OCI-LY7 (cell line): ENCODE measurements at regions not wholly inside any gene's neighbourhood (a gene's known extent, or its start where the extent isn't known, plus 50 kb on each side); places are given as distances from the start of the nearest gene placed in this dataset.

ENCODE experiments used
- BruUV-seq: library from RNA; stranded (reverse); fragments of 400-500 nt; replicated peaks from 2 replicates; lab custom pipeline; 2021; lab: Mats Ljungman, UMichigan
- CTCF ChIA-PET: fragments of 300-600 bp; sonication (Branson Sonifier 250); formaldehyde crosslinking; loops from one replicate; lab custom pipeline; 2022; ENCODE audit warnings: antibody characterized with exemption; ENCODE audit not compliant: unreplicated experiment; lab: Charles Lee
- POLR2A ChIA-PET: fragments of 300-600 bp; sonication (Branson Sonifier 250); formaldehyde crosslinking; loops from one replicate; lab custom pipeline; 2022; ENCODE audit warnings: antibody characterized with exemption; lab: Charles Lee
- DNase-seq: peaks from one replicate; pipeline ENCODE4 v3.0.0-alpha.2; 2015; ENCODE audit warnings: low spot score
- H2AFZ ChIP-seq: fragments of 200-600 bp; sonication (generic), shearing (Covaris generic); 2 replicates; pipeline ENCODE4 v1.6.1; 2014; ENCODE audit warnings: mild to moderate bottlenecking, antibody characterized with exemption, low read length, moderate library complexity
- H3K27ac ChIP-seq: fragments of 200-600 bp; sonication (generic); 2 replicates; pipeline ENCODE4 v1.5.1; 2014; ENCODE audit warnings: mixed run types, low read depth, mild to moderate bottlenecking, moderate library complexity, low read length, inconsistent platforms; ENCODE audit not compliant: poor library complexity, severe bottlenecking
- H3K36me3 ChIP-seq: fragments of 200-600 bp; sonication (generic); 2 replicates; pipeline ENCODE4 v1.6.1; 2014; ENCODE audit warnings: mild to moderate bottlenecking, antibody characterized with exemption, low read length, moderate library complexity, mixed read lengths; ENCODE audit not compliant: insufficient read depth
- H3K4me1 ChIP-seq: fragments of 200-600 bp; sonication (generic); 2 replicates; pipeline ENCODE4 v1.5.1; 2014; ENCODE audit warnings: mild to moderate bottlenecking, low read length; ENCODE audit not compliant: insufficient read depth, poor library complexity, severe bottlenecking
- H3K4me2 ChIP-seq: fragments of 200-600 bp; sonication (generic); 2 replicates; pipeline ENCODE4 v1.6.1; 2014; ENCODE audit warnings: mild to moderate bottlenecking, low read length
- H3K4me3 ChIP-seq: fragments of 200-600 bp; sonication (generic); 2 replicates; pipeline ENCODE4 v1.5.1; 2014; ENCODE audit warnings: mild to moderate bottlenecking, low read depth, low read length; ENCODE audit not compliant: poor library complexity, severe bottlenecking
- H3K79me2 ChIP-seq: fragments of 200-600 bp; sonication (generic); 2 replicates; pipeline ENCODE4 v1.6.1; 2016; ENCODE audit warnings: low read depth, mild to moderate bottlenecking, low read length, moderate library complexity, mixed read lengths; ENCODE audit not compliant: insufficient read depth
- H3K9me2 ChIP-seq: fragments of 200-600 bp; sonication (generic); 2 replicates; pipeline ENCODE4 v1.6.1; 2016; ENCODE audit warnings: mild to moderate bottlenecking, low read length, mixed read lengths; ENCODE audit not compliant: insufficient read depth
- H3K9me3 ChIP-seq: fragments of 200-600 bp; sonication (generic); 2 replicates; pipeline ENCODE4 v1.6.1; 2014; ENCODE audit warnings: mild to moderate bottlenecking, mixed run types, low read length, mixed read lengths
- H4K20me1 ChIP-seq: fragments of 200-600 bp; sonication (generic); 2 replicates; pipeline ENCODE4 v1.6.1; 2014; ENCODE audit warnings: mild to moderate bottlenecking, antibody characterized with exemption, low read length, moderate library complexity, mixed read lengths; ENCODE audit not compliant: insufficient read depth
- EZH2phosphoT487 ChIP-seq: fragments of 200-600 bp; sonication (generic); IDR thresholded peaks from 2 replicates; pipeline ENCODE4 v1.6.1; 2018; ENCODE audit warnings: low read depth, borderline replicate concordance, mild to moderate bottlenecking, mixed run types, antibody characterized with exemption, low read length, moderate library complexity, mixed read lengths
- intact Hi-C: fragments of 100-400 bp; cut with micrococcal nuclease; formaldehyde crosslinking; loops from one replicate; pipeline ENCODE4 v1.10.0; 2022; ENCODE audit not compliant: unreplicated experiment
- TF ChIP-seq, protein P1 (sequence below): fragments of 200-600 bp; sonication (generic); conservative IDR thresholded peaks from 2 replicates; pipeline ENCODE4 v1.5.1; 2014; ENCODE audit warnings: mild to moderate bottlenecking, antibody characterized with exemption, low read length, moderate library complexity, mixed read lengths

DNA sequence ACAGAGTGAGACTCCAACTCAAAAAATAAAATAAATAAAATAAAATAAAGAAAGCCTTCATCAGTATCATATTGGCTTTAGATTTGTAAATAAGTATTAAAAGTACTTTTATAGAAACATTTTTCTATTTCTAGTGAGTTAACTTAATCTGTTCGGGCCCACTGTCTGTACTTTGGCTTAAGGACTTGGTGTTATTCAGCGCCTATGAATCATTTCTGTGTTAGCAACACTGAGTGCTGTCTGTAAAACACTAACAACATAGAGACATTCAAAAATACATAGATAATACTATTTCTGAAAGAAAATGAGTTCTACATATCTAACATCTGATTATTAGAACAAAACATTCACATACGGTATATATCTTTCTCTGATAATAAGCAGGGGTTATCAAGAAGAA is 221.5 kb upstream of the CDH19 start:
- TF ChIP-seq, protein P1, sequence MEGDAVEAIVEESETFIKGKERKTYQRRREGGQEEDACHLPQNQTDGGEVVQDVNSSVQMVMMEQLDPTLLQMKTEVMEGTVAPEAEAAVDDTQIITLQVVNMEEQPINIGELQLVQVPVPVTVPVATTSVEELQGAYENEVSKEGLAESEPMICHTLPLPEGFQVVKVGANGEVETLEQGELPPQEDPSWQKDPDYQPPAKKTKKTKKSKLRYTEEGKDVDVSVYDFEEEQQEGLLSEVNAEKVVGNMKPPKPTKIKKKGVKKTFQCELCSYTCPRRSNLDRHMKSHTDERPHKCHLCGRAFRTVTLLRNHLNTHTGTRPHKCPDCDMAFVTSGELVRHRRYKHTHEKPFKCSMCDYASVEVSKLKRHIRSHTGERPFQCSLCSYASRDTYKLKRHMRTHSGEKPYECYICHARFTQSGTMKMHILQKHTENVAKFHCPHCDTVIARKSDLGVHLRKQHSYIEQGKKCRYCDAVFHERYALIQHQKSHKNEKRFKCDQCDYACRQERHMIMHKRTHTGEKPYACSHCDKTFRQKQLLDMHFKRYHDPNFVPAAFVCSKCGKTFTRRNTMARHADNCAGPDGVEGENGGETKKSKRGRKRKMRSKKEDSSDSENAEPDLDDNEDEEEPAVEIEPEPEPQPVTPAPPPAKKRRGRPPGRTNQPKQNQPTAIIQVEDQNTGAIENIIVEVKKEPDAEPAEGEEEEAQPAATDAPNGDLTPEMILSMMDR, result no peak
- intact Hi-C loops, result no loop called here
- no peak overlapping the region for H3K4me2 ChIP-seq
- no peak overlapping the region for H3K4me3 ChIP-seq
- no peak overlapping the region for H2AFZ ChIP-seq
- no TSS peak for BruUV-seq
- DNase-seq, result no peak
- ChIA-PET CTCF (no interaction called here), POLR2A (interaction anchor here (0.8 kb wide), 1 partner anchor 14 kb away, joined by 3 read pairs; no protein-coding TSS in a partner anchor)
- no peaks in the 10 kb centered on the region for H3K4me1 ChIP-seq
- no peaks in the 10 kb centered on the region for H3K36me3 ChIP-seq
- H3K27ac ChIP-seq, result no peak overlapping the region
- H3K79me2 ChIP-seq, result no peaks in the 10 kb centered on the region
- no peaks in the 10 kb centered on the region for H4K20me1 ChIP-seq
- no peaks in the 10 kb centered on the region for H3K9me2 ChIP-seq
- H3K9me3 ChIP-seq, result no peaks in the 10 kb centered on the region

DNA sequence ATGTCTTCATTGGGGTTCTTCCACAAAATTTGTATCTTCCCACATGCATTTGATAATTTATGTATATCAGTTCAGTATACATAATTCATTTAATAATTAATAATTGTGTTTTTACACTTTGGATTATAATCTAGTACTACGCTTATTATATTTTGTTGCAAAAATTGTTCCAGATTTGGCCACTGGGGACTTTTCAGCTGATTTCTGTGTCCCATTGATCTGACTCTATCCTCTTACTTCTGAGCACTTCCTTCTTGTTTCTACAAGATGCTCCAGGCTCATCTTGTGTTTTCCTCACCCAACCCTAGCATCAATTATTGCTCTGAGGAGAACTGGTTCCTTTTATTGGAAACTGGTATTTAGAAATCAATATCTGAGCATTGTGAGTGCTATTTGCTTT is 215.3 kb upstream of the CDH19 start:
- ChIA-PET CTCF (no interaction called here), POLR2A (no interaction called here)
- Histone ChIP-seq H3K79me2 (no peaks in the 10 kb centered on the region), H3K4me2 (no peak overlapping the region), H3K27ac (no peak overlapping the region), H4K20me1 (no peaks in the 10 kb centered on the region), H2AFZ (no peak overlapping the region), H3K9me2 (no peaks in the 10 kb centered on the region), H3K4me1 (no peaks in the 10 kb centered on the region), H3K4me3 (no peak overlapping the region), H3K36me3 (no peaks in the 10 kb centered on the region), H3K9me3 (no peaks in the 10 kb centered on the region)
- DNase-seq, result no peak
- intact Hi-C loops, result no loop called here
- TF ChIP-seq EZH2phosphoT487, result no peak
- TF ChIP-seq, protein P1, result peak; percentile 23; the same call in 1 of the 2 replicates
- BruUV-seq, result no TSS peak

DNA sequence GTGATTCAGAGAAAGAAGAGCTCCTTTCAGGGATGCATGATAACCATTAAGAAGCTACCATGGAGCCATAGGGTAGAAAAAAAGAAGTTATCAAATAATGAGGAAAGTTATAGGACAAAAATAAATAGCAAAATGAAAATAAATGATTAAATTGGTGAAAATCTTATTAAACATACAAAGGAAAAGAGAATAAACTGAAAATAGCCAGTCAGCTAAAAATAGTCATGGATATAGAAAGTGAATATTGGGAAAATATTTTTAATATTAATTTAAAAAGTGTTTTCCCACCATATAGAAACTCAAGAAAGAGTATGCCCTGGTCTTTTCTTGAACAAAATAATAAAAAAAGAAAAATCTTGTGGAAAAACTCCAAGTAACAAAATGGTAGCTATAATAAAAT is 209.2 kb upstream of the CDH19 start:
- CTCF ChIA-PET, result no interaction called here
- Histone ChIP-seq H3K36me3 (no peaks in the 10 kb centered on the region), H3K27ac (no peak overlapping the region), H3K4me3 (no peak overlapping the region), H3K9me3 (no peaks in the 10 kb centered on the region), H4K20me1 (no peaks in the 10 kb centered on the region), H2AFZ (no peak overlapping the region), H3K79me2 (no peaks in the 10 kb centered on the region), H3K9me2 (no peaks in the 10 kb centered on the region), H3K4me2 (no peak overlapping the region), H3K4me1 (no peaks in the 10 kb centered on the region)
- no peak for DNase-seq
- no TSS peak for BruUV-seq
- intact Hi-C loops, result no loop called here
- POLR2A ChIA-PET, result interaction anchor here (1.2 kb wide), 1 partner anchor 11 kb away, joined by 4 read pairs; no protein-coding TSS in a partner anchor
- TF ChIP-seq, protein P1, result no peak
- TF ChIP-seq EZH2phosphoT487, result no peak
